IMR-90 (cell line): ENCODE measurements at regions not wholly inside any gene's neighbourhood (a gene's known extent, or its start where the extent isn't known, plus 50 kb on each side); places are given as distances from the start of the nearest gene placed in this dataset.

Source experiments
- CEBPB ChIP-seq: IDR thresholded peaks from 2 replicates; pipeline ENCODE4 v1.6.1; 2012; ENCODE audit warnings: low read depth, low read length, improper control_type of control experiment
- CTCF ChIP-seq: conservative IDR thresholded peaks from 2 replicates; pipeline ENCODE4 v1.5.1; 2012; ENCODE audit warnings: mild to moderate bottlenecking, low read depth, low read length, improper control_type of control experiment
- SMC3 ChIP-seq: fragments of 150-350 bp; IDR thresholded peaks from 2 replicates; pipeline ENCODE4 v1.6.1; 2016; ENCODE audit warnings: low read depth, mild to moderate bottlenecking, antibody characterized with exemption, low read length, moderate library complexity
- USF2 ChIP-seq: fragments of 150-350 bp; IDR thresholded peaks from 2 replicates; pipeline ENCODE4 v1.6.1; 2017; ENCODE audit warnings: mild to moderate bottlenecking, antibody characterized with exemption, low read length, low read depth

- TF ChIP-seq SMC3 (no peak), CTCF (no peak), USF2 (no peak), CEBPB (no peak)
Observed at GRCh38 chr9:89969156-89969675, 364.4 kb downstream of the GADD45G start.
